ENCODE measurements at regions not wholly inside any gene's neighbourhood (a gene's known extent, or its start where the extent isn't known, plus 50 kb on each side); places are given as distances from the start of the nearest gene placed in this dataset.

- Mint-ChIP-seq H3K4me3 (no peak overlapping the region), H3K9me3 (peaks cover 6% of the 10 kb centered on the region), H3K27ac (no peak overlapping the region), H3K27me3 (no peaks in the 10 kb centered on the region), H3K4me1 (no peaks in the 10 kb centered on the region), H3K36me3 (ENCODE audit: low read depth) (no peaks in the 10 kb centered on the region)
- no peak for DNase-seq
- POLR2A ChIA-PET = no interaction called here
- CTCF ChIA-PET = no interaction called here
Observed at GRCh38 chr5:114207615-114208014, 154.3 kb upstream of the KCNN2 start.

DNA sequence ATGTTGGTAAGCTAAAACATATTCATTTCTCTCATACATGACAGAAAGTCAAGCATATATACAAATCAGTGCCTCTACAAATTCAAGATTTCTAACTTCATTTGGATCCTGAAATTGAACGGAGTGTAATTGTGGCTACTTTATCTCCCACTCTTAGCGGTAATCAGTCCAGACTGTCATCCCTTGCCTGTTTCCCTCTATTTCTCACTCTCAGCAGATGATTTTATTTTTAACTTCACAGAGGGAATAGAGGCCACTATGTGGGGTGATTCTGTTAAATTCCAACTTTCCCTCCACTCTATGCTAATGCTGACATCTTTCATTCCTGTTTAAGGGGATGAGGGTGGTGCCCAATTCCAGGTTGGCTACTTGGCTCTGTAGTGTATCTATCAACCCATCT lies 153.8 kb upstream of the KCNN2 start:
- no peak overlapping the region for H3K4me3 Mint-ChIP-seq
- no peaks in the 10 kb centered on the region for H3K36me3 Mint-ChIP-seq (ENCODE audit: low read depth)
- no peak for DNase-seq
- H3K4me1 Mint-ChIP-seq = no peaks in the 10 kb centered on the region
- no peaks in the 10 kb centered on the region for H3K27me3 Mint-ChIP-seq
- peaks cover 6% of the 10 kb centered on the region for H3K9me3 Mint-ChIP-seq
- ChIA-PET CTCF (no interaction called here), POLR2A (no interaction called here)
- H3K27ac Mint-ChIP-seq = no peak overlapping the region

DNA sequence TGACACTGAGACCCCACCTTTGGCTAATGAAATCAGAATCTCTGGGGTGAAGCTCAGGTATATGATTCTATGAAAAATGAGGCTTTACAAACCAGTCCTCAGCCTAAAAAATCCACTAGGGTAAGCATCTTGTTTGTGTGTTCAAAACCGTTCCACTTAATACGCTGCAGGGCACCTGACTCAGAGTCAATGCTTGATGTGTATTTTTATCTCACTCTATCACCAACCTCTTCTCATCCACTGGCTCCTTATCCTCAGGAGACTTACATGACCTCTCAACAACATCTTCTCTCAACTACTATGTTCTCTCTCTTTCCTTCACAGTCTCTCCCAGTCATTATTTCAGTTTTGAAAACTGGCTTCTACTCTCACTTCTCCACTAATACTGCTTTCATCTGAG lies 153.3 kb upstream of the KCNN2 start:
- H3K9me3 Mint-ChIP-seq = peaks cover 6% of the 10 kb centered on the region
- ChIA-PET CTCF (no interaction called here), POLR2A (no interaction called here)
- H3K4me3 Mint-ChIP-seq = no peak overlapping the region
- no peaks in the 10 kb centered on the region for H3K36me3 Mint-ChIP-seq (ENCODE audit: low read depth)
- DNase-seq = no peak
- no peaks in the 10 kb centered on the region for H3K4me1 Mint-ChIP-seq
- H3K27me3 Mint-ChIP-seq = no peaks in the 10 kb centered on the region
- H3K27ac Mint-ChIP-seq = no peak overlapping the region

DNA sequence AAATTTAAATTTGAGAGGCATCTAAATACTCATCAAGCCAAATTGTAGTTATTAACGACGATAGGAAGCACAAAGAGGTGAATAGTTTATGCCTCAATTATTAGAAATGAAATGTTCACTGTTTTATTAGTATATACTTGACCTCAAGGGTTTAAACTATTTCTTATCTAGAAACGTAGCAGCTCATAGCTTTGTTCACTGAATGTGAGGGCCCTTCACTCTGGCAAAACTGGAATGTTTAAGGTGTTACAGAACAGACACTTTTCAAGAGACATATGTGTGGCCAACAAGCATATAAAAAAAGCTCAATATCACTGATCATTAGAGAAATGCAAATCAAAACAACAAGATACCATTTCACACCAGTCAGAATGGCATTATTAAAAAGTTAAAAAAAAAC lies 151.2 kb upstream of the KCNN2 start:
- H3K4me3 Mint-ChIP-seq = no peak overlapping the region
- POLR2A ChIA-PET = no interaction called here

DNA sequence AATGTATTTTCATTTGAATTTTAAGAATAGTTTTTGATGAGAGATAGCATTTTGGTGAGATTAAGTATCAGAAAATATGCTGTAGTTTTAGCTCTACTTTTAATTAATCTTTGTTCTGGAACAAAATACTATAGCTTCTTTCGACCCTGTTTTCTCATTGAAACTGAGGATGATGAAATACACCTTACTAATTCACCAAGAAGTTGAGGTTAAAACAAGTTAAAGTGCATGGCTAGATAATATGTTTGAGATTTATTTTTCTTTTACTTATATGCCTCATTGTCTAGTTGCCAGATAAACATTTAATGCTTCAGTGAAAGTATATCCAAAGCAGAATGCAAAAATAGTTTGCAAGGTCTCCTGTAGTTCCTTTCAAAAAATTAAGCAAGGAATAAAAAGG lies 140.1 kb upstream of the KCNN2 start:
- DNase-seq = no peak
- CTCF ChIA-PET = no interaction called here
- H3K4me1 Mint-ChIP-seq = no peaks in the 10 kb centered on the region
- no peaks in the 10 kb centered on the region for H3K36me3 Mint-ChIP-seq (ENCODE audit: low read depth)
- no peaks in the 10 kb centered on the region for H3K9me3 Mint-ChIP-seq
- H3K27ac Mint-ChIP-seq = no peak overlapping the region
- POLR2A ChIA-PET = no interaction called here
- H3K4me3 Mint-ChIP-seq = no peak overlapping the region
- H3K27me3 Mint-ChIP-seq = no peaks in the 10 kb centered on the region

More for the DNA sequence above, 151.2 kb upstream of the KCNN2 start:
- CTCF ChIA-PET = no interaction called here
- no peak overlapping the region for H3K27ac Mint-ChIP-seq
- no peaks in the 10 kb centered on the region for H3K27me3 Mint-ChIP-seq
- no peaks in the 10 kb centered on the region for H3K4me1 Mint-ChIP-seq
- no peak for DNase-seq
- peaks cover 2% of the 10 kb centered on the region for H3K9me3 Mint-ChIP-seq
- no peaks in the 10 kb centered on the region for H3K36me3 Mint-ChIP-seq (ENCODE audit: low read depth)

GRCh38 chr5:114223866-114224265 lies 138.0 kb upstream of the KCNN2 start:
- H3K27ac Mint-ChIP-seq = no peak overlapping the region
- ChIA-PET POLR2A (no interaction called here), CTCF (interaction anchor here (0.6 kb wide), 1 partner anchor 17 kb away, joined by 3 read pairs; no protein-coding TSS in a partner anchor)
- H3K36me3 Mint-ChIP-seq (ENCODE audit: low read depth) = no peaks in the 10 kb centered on the region
- DNase-seq = no peak
- H3K4me1 Mint-ChIP-seq = no peaks in the 10 kb centered on the region
- no peak overlapping the region for H3K4me3 Mint-ChIP-seq
- no peaks in the 10 kb centered on the region for H3K27me3 Mint-ChIP-seq
- H3K9me3 Mint-ChIP-seq = no peaks in the 10 kb centered on the region

DNA sequence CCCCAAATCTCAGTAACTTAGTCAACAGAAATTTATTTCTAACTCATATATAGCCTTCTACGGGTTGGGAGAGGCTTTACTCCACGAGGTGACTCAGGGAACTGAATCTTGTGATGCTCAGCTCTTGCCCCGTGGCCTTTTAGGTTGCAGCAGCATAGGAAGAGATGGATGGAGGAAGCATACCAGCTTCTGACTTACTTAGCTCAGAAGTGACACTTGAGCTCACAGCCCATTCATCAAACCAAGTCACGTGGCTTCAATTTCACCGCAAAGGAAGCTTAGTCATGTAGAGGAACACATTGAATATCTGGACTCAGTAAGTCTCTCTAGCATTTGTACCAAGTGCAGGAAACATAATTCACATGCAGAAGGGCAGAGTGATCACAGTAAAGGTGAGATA lies 124.1 kb upstream of the KCNN2 start:
- Mint-ChIP-seq H3K9me3 (no peaks in the 10 kb centered on the region), H3K27me3 (no peaks in the 10 kb centered on the region), H3K27ac (no peak overlapping the region), H3K4me1 (no peaks in the 10 kb centered on the region), H3K4me3 (no peak overlapping the region), H3K36me3 (ENCODE audit: low read depth) (no peaks in the 10 kb centered on the region)
- ChIA-PET POLR2A (no interaction called here), CTCF (interaction anchor here (0.5 kb wide), 1 partner anchor 235 kb away, joined by 3 read pairs; no protein-coding TSS in a partner anchor)
- no peak for DNase-seq

DNA sequence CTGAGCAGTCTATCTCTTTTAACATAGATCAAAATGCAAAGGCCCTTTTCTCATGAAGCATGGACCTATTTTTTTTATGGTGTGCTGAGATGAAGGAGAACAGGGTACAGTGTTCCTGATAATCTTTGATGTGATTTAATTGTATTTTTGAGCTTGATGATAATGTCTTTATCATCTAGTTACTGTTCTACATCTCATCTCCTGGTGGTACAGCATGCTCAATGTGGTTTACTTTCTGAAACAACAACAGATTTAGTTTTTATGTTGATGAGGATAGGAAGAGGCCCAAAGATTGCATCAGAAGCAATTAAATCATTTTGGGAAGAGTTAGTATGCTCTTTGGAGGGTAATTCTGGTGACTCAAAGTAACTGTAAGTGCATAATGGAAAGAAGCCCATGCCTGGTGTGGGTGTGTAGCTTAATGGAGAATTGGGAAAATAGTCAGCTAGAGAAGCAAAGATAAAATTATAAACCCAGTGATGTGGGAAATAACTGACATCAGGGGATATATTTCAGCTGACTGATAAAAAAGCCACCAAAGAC lies 123.0 kb upstream of the KCNN2 start:
- Mint-ChIP-seq H3K4me3 (no peak overlapping the region), H3K36me3 (ENCODE audit: low read depth) (no peaks in the 10 kb centered on the region), H3K27me3 (no peaks in the 10 kb centered on the region), H3K4me1 (no peaks in the 10 kb centered on the region), H3K9me3 (no peaks in the 10 kb centered on the region), H3K27ac (no peak overlapping the region)
- CTCF ChIA-PET = no interaction called here
- POLR2A ChIA-PET = no interaction called here
- no peak for DNase-seq

- Mint-ChIP-seq H3K4me3 (no peak overlapping the region), H3K27me3 (no peaks in the 10 kb centered on the region), H3K27ac (no peak overlapping the region), H3K4me1 (no peaks in the 10 kb centered on the region), H3K36me3 (ENCODE audit: low read depth) (no peaks in the 10 kb centered on the region), H3K9me3 (no peaks in the 10 kb centered on the region)
- DNase-seq = no peak
- POLR2A ChIA-PET = no interaction called here
- CTCF ChIA-PET = no interaction called here
Observed at GRCh38 chr5:114243281-114243971, 118.4 kb upstream of the KCNN2 start.

- Mint-ChIP-seq H3K4me3 (no peak overlapping the region), H3K9me3 (no peaks in the 10 kb centered on the region), H3K27me3 (no peaks in the 10 kb centered on the region), H3K36me3 (ENCODE audit: low read depth) (no peaks in the 10 kb centered on the region), H3K4me1 (no peaks in the 10 kb centered on the region), H3K27ac (no peak overlapping the region)
- ChIA-PET POLR2A (no interaction called here), CTCF (no interaction called here)
- DNase-seq = no peak
Observed at GRCh38 chr5:114243972-114244317, 117.9 kb upstream of the KCNN2 start.

GRCh38 chr5:114249823-114250222 lies 112.0 kb upstream of the KCNN2 start:
- no peaks in the 10 kb centered on the region for H3K27me3 Mint-ChIP-seq
- DNase-seq = no peak
- H3K36me3 Mint-ChIP-seq (ENCODE audit: low read depth) = no peaks in the 10 kb centered on the region
- no peaks in the 10 kb centered on the region for H3K4me1 Mint-ChIP-seq
- H3K27ac Mint-ChIP-seq = no peak overlapping the region
- no peaks in the 10 kb centered on the region for H3K9me3 Mint-ChIP-seq
- POLR2A ChIA-PET = no interaction called here
- H3K4me3 Mint-ChIP-seq = no peak overlapping the region
- CTCF ChIA-PET = no interaction called here

GRCh38 chr5:114250536-114250935 lies 111.3 kb upstream of the KCNN2 start:
- ChIA-PET POLR2A (no interaction called here), CTCF (no interaction called here)
- no peaks in the 10 kb centered on the region for H3K36me3 Mint-ChIP-seq (ENCODE audit: low read depth)
- H3K9me3 Mint-ChIP-seq = no peaks in the 10 kb centered on the region
- no peak for DNase-seq
- H3K27ac Mint-ChIP-seq = no peak overlapping the region
- H3K4me1 Mint-ChIP-seq = no peaks in the 10 kb centered on the region
- H3K27me3 Mint-ChIP-seq = no peaks in the 10 kb centered on the region
- H3K4me3 Mint-ChIP-seq = no peak overlapping the region

- Mint-ChIP-seq H3K4me1 (no peaks in the 10 kb centered on the region), H3K36me3 (ENCODE audit: low read depth) (no peaks in the 10 kb centered on the region), H3K27ac (no peak overlapping the region), H3K27me3 (no peaks in the 10 kb centered on the region), H3K4me3 (no peak overlapping the region), H3K9me3 (no peaks in the 10 kb centered on the region)
- DNase-seq = no peak
- POLR2A ChIA-PET = no interaction called here
- CTCF ChIA-PET = no interaction called here
Observed at GRCh38 chr5:114252226-114252625, 109.6 kb upstream of the KCNN2 start.

DNA sequence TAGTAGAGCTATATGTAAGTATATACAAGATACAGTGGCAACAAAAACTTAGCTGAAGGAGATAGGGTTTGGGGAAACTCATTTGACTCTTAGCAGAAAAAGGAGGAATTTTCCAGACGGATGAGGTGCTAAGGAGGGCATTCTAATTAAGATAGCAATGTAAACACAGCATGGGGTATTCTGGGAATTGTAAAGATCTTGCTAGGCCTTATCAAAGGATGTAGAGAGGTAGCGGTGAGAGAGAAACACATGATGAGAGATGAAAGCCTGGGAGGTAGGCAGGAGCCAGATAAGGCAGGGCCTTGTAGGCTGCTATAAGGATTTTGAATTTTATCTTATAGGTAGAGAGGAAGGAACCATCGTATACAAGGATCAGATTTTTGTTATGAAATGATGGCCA lies 106.6 kb upstream of the KCNN2 start:
- peaks cover 6% of the 10 kb centered on the region for H3K9me3 Mint-ChIP-seq
- no peak for DNase-seq
- no peak overlapping the region for H3K4me3 Mint-ChIP-seq
- CTCF ChIA-PET = no interaction called here
- H3K27ac Mint-ChIP-seq = no peak overlapping the region
- no peaks in the 10 kb centered on the region for H3K27me3 Mint-ChIP-seq
- POLR2A ChIA-PET = no interaction called here
- H3K4me1 Mint-ChIP-seq = no peaks in the 10 kb centered on the region
- no peaks in the 10 kb centered on the region for H3K36me3 Mint-ChIP-seq (ENCODE audit: low read depth)
